ENCODE measurements at regions not wholly inside any gene's neighbourhood (a gene's known extent, or its start where the extent isn't known, plus 50 kb on each side); places are given as distances from the start of the nearest gene placed in this dataset.

GRCh38 chr4:173475751-173476150 lies 54.3 kb downstream of the HAND2 start:
- BruUV-seq (replicated peaks) = no TSS peak
- intact Hi-C loops (cut with micrococcal nuclease) = no loop called here
- CTCF ChIA-PET = no interaction called here

GRCh38 chr4:173469622-173470021 lies 60.4 kb downstream of the HAND2 start:
- no peak for DNase-seq (ENCODE audit: unreplicated experiment)
- ChIA-PET POLR2A (interaction anchor here (0.6 kb wide), 1 partner anchor 12 kb away, joined by 4 read pairs; no protein-coding TSS in a partner anchor), CTCF (no interaction called here)
- BruUV-seq (replicated peaks) = no TSS peak
- intact Hi-C loops (cut with micrococcal nuclease) = no loop called here
- no peak overlapping the region for H3K27ac Mint-ChIP-seq (ENCODE audit: low read depth, unreplicated experiment)
- H3K9me3 Mint-ChIP-seq (ENCODE audit: unreplicated experiment) = no peaks in the 10 kb centered on the region
- no peak overlapping the region for H3K4me3 Mint-ChIP-seq (ENCODE audit: unreplicated experiment)
- peaks cover 12% of the 10 kb centered on the region for H3K36me3 Mint-ChIP-seq (ENCODE audit: insufficient read depth, unreplicated experiment)
- no peaks in the 10 kb centered on the region for H3K27me3 Mint-ChIP-seq (ENCODE audit: insufficient read depth, unreplicated experiment)
- no peaks in the 10 kb centered on the region for H3K4me1 Mint-ChIP-seq (ENCODE audit: insufficient read depth, unreplicated experiment)
- TF ChIP-seq CTCF (IDR thresholded peaks at IDR 0.05; ENCODE audit: unreplicated experiment) = no peak

More at GRCh38 chr4:173475751-173476150, 54.3 kb downstream of the HAND2 start:
- no peak for TF ChIP-seq CTCF (IDR thresholded peaks at IDR 0.05; ENCODE audit: unreplicated experiment)
- peaks cover 8% of the 10 kb centered on the region for H3K4me1 Mint-ChIP-seq (ENCODE audit: insufficient read depth, unreplicated experiment)
- peaks cover 12% of the 10 kb centered on the region for H3K36me3 Mint-ChIP-seq (ENCODE audit: insufficient read depth, unreplicated experiment)
- H3K9me3 Mint-ChIP-seq (ENCODE audit: unreplicated experiment) = no peaks in the 10 kb centered on the region
- POLR2A ChIA-PET = no interaction called here
- no peak overlapping the region for H3K4me3 Mint-ChIP-seq (ENCODE audit: unreplicated experiment)
- H3K27me3 Mint-ChIP-seq (ENCODE audit: insufficient read depth, unreplicated experiment) = no peaks in the 10 kb centered on the region
- no peak overlapping the region for H3K27ac Mint-ChIP-seq (ENCODE audit: low read depth, unreplicated experiment)
- DNase-seq (ENCODE audit: unreplicated experiment) = no peak

- no peak overlapping the region for H3K4me3 Mint-ChIP-seq (ENCODE audit: unreplicated experiment)
- intact Hi-C loops (cut with micrococcal nuclease) = no loop called here
- H3K4me1 Mint-ChIP-seq (ENCODE audit: insufficient read depth, unreplicated experiment) = no peaks in the 10 kb centered on the region
- H3K36me3 Mint-ChIP-seq (ENCODE audit: insufficient read depth, unreplicated experiment) = peaks cover 8% of the 10 kb centered on the region
- H3K27me3 Mint-ChIP-seq (ENCODE audit: insufficient read depth, unreplicated experiment) = no peaks in the 10 kb centered on the region
- TF ChIP-seq CTCF (IDR thresholded peaks at IDR 0.05; ENCODE audit: unreplicated experiment) = no peak
- no peak for DNase-seq (ENCODE audit: unreplicated experiment)
- ChIA-PET POLR2A (no interaction called here), CTCF (no interaction called here)
- no peak overlapping the region for H3K27ac Mint-ChIP-seq (ENCODE audit: low read depth, unreplicated experiment)
- no peaks in the 10 kb centered on the region for H3K9me3 Mint-ChIP-seq (ENCODE audit: unreplicated experiment)
- BruUV-seq (replicated peaks) = no TSS peak
Observed at GRCh38 chr4:173468314-173468713, 61.7 kb downstream of the HAND2 start.

- POLR2A ChIA-PET = no interaction called here
- no peaks in the 10 kb centered on the region for H3K9me3 Mint-ChIP-seq (ENCODE audit: unreplicated experiment)
- H3K27ac Mint-ChIP-seq (ENCODE audit: low read depth, unreplicated experiment) = no peak overlapping the region
- no peak for DNase-seq (ENCODE audit: unreplicated experiment)
- intact Hi-C loops (cut with micrococcal nuclease) = no loop called here
- no peak overlapping the region for H3K4me3 Mint-ChIP-seq (ENCODE audit: unreplicated experiment)
- no peaks in the 10 kb centered on the region for H3K27me3 Mint-ChIP-seq (ENCODE audit: insufficient read depth, unreplicated experiment)
- no peak for TF ChIP-seq CTCF (IDR thresholded peaks at IDR 0.05; ENCODE audit: unreplicated experiment)
- BruUV-seq (replicated peaks) = no TSS peak
- H3K36me3 Mint-ChIP-seq (ENCODE audit: insufficient read depth, unreplicated experiment) = no peaks in the 10 kb centered on the region
- no peaks in the 10 kb centered on the region for H3K4me1 Mint-ChIP-seq (ENCODE audit: insufficient read depth, unreplicated experiment)
- CTCF ChIA-PET = no interaction called here
Observed at GRCh38 chr4:173466101-173466500, 63.9 kb downstream of the HAND2 start.
